Activated naive CD4-positive, alpha-beta T cell treated with anti-CD3 and anti-CD28 coated beads for 36 hours (primary cell): ENCODE measurements at regions not wholly inside any gene's neighbourhood (a gene's known extent, or its start where the extent isn't known, plus 50 kb on each side); places are given as distances from the start of the nearest gene placed in this dataset.

Source experiments
- CTCF ChIA-PET: fragments of 350-600 bp; sonication (Branson Sonifier 250); formaldehyde crosslinking; loops from one replicate; lab custom pipeline; 2021; ENCODE audit warnings: antibody characterized with exemption; lab: Charles Lee
- DNase-seq: peaks from one replicate; pipeline ENCODE4 v3.0.0-alpha.2; 2020
- H3K27ac Mint-ChIP-seq: one replicate; pipeline ENCODE4 v1.8.0; 2021; ENCODE audit warnings: mild to moderate bottlenecking, mixed read lengths
- H3K27me3 Mint-ChIP-seq: one replicate; pipeline ENCODE4 v1.8.0; 2021; ENCODE audit warnings: low read depth, mixed read lengths
- H3K36me3 Mint-ChIP-seq: one replicate; pipeline ENCODE4 v1.8.0; 2021; ENCODE audit warnings: low read depth, mixed read lengths
- H3K4me1 Mint-ChIP-seq: one replicate; pipeline ENCODE4 v1.8.0; 2021; ENCODE audit warnings: low read depth, mixed read lengths
- H3K4me3 Mint-ChIP-seq: one replicate; pipeline ENCODE4 v1.8.0; 2021; ENCODE audit warnings: mild to moderate bottlenecking, moderate library complexity, mixed read lengths
- H3K9me3 Mint-ChIP-seq: one replicate; pipeline ENCODE4 v1.8.0; 2021; ENCODE audit warnings: mixed read lengths
- intact Hi-C: fragments of 100-400 bp; cut with micrococcal nuclease; formaldehyde crosslinking; loops from one replicate; pipeline ENCODE4 v1.15.1; 2023

DNA sequence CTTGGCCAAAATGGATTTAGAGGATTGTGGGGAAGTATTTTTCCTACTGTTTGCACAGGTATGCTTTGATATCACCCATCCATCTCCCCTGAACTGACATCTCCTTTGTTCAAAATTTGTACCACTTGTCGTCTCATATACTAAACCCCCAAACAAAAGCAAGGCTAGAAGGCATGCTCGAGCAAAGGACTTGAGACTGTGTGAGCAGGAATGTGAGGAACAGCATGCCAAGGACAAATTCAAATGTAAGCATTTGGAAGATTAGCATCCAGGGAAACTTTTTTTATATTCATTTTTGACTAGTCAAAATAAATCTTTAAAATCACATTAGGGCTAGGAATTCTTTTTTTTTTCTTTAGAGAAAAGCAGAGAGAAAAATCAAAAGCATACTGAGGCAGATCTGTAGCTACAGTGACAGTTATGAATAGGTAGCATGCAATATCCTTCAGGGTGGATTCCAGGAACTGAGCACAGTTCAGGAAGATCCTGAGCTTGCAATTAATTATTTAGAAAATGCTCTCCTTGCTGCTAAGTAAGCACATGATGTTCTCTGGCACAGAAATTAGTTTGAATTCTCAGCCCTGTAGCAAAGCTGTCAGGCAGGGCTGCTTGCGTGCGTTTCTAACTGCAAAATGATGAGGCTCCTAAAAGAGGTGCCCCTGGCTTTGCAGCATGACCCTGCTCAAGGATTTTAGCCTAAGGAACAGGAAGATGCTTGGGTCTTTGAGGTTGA, 327.7 kb downstream of the LRIG3 start:
- H3K4me3 Mint-ChIP-seq: no peak overlapping the region
- DNase-seq: no peak
- intact Hi-C loops: no loop called here
- no peaks in the 10 kb centered on the region for H3K4me1 Mint-ChIP-seq
- H3K27me3 Mint-ChIP-seq: no peaks in the 10 kb centered on the region
- no peaks in the 10 kb centered on the region for H3K9me3 Mint-ChIP-seq
- CTCF ChIA-PET: no interaction called here
- H3K36me3 Mint-ChIP-seq: no peaks in the 10 kb centered on the region
- no peak overlapping the region for H3K27ac Mint-ChIP-seq

DNA sequence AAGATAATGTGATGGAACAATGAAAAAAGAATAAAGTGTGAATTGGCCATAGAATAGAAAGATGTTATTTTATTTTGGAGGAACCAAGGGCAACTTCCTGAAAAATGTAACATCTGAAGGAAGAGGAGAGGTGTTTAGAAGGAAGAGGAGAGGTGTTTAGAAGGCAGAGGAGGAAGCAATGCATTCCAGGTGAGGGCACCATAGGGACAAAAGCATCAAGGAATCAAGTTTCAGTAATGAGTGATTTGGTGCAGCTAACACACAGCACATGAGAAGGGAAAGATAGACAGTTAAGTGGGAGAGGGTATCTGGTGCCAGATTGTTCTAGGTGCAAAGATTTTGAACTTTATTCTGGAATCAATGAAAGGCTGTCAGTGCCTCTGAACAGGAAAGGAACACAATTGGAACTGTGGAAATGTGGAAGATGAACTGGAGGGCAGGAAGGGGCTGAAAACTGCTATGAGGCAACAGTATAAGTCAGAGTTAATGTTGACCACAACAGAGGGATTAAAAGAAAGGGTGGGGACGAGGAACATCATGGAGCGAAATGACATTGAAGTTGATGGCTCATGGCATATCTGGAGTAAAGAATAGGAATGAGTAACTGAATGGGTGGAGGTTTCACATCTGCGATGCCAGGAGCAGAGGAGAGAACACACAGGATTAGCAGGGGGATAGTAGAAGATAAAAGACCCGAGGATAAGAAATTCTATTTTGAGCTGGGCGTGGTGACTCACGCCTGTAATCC, 326.6 kb downstream of the LRIG3 start:
- CTCF ChIA-PET: interaction anchor here (0.6 kb wide), 1 partner anchor 15 kb away, joined by 3 read pairs; no protein-coding TSS in a partner anchor
- Mint-ChIP-seq H3K27ac (no peak overlapping the region), H3K4me1 (no peaks in the 10 kb centered on the region), H3K36me3 (no peaks in the 10 kb centered on the region), H3K4me3 (no peak overlapping the region), H3K27me3 (no peaks in the 10 kb centered on the region), H3K9me3 (no peaks in the 10 kb centered on the region)
- no peak for DNase-seq
- intact Hi-C loops: no loop called here

DNA sequence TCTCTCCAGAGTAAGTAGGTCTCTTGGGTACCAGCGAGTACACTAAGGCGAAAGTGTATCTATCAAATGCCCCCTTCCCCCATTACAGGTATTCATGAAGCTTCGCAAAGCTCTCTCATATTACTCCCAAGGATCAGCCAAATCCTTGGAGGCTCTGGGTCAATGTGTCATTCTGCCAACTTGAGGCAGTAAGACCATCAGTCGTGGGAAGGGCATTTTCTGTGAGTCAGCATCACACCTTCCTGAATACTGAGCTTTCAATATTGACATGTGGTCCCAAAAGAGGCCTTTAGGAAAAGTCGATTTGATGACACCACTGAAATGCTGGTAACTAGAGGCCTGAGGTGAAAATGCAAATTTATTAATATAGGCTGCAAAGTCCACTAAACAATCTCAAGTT, 323.9 kb downstream of the LRIG3 start:
- Mint-ChIP-seq H3K36me3 (no peaks in the 10 kb centered on the region), H3K9me3 (peaks cover 1% of the 10 kb centered on the region), H3K4me3 (no peak overlapping the region), H3K4me1 (no peaks in the 10 kb centered on the region), H3K27me3 (peaks cover 1% of the 10 kb centered on the region), H3K27ac (no peak overlapping the region)
- CTCF ChIA-PET: no interaction called here
- no peak for DNase-seq
- intact Hi-C loops: no loop called here

DNA sequence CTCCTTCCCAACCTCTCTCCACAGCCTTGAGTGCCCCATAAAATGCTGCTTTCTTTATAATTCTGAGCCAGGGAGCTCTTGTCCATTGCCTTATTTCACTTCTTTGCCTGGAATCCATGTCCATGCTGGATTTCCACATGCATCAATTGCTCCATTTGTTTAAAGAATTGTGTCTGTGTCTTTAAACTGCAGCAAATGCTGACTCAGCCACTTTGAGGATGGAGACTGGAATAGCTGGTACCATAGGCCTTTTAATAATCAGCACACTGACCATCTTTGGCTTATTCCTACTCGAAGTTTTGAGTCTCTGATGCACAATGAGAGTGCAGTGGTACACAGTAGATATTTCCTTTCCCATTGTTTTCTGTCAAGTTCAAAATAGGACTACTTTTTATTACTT, 318.8 kb downstream of the LRIG3 start:
- Mint-ChIP-seq H3K27ac (no peak overlapping the region), H3K27me3 (peaks cover 1% of the 10 kb centered on the region), H3K4me1 (no peaks in the 10 kb centered on the region), H3K4me3 (no peak overlapping the region), H3K36me3 (no peaks in the 10 kb centered on the region), H3K9me3 (peaks cover 1% of the 10 kb centered on the region)
- CTCF ChIA-PET: no interaction called here
- no peak for DNase-seq
- intact Hi-C loops: no loop called here

GRCh38 chr12:58602179-58602578, 318.1 kb downstream of the LRIG3 start:
- H3K4me1 Mint-ChIP-seq: no peaks in the 10 kb centered on the region
- no peak overlapping the region for H3K4me3 Mint-ChIP-seq
- no peaks in the 10 kb centered on the region for H3K36me3 Mint-ChIP-seq
- no peak for DNase-seq
- H3K9me3 Mint-ChIP-seq: peaks cover 1% of the 10 kb centered on the region
- intact Hi-C loops: no loop called here
- H3K27me3 Mint-ChIP-seq: peaks cover 1% of the 10 kb centered on the region
- H3K27ac Mint-ChIP-seq: no peak overlapping the region
- CTCF ChIA-PET: no interaction called here

- H3K4me1 Mint-ChIP-seq: no peaks in the 10 kb centered on the region
- H3K36me3 Mint-ChIP-seq: no peaks in the 10 kb centered on the region
- peaks cover 1% of the 10 kb centered on the region for H3K27me3 Mint-ChIP-seq
- DNase-seq: no peak
- intact Hi-C loops: no loop called here
- H3K4me3 Mint-ChIP-seq: no peak overlapping the region
- no peak overlapping the region for H3K27ac Mint-ChIP-seq
- CTCF ChIA-PET: no interaction called here
- H3K9me3 Mint-ChIP-seq: peaks cover 1% of the 10 kb centered on the region
Observed at GRCh38 chr12:58602736-58603135, 317.6 kb downstream of the LRIG3 start.

DNA sequence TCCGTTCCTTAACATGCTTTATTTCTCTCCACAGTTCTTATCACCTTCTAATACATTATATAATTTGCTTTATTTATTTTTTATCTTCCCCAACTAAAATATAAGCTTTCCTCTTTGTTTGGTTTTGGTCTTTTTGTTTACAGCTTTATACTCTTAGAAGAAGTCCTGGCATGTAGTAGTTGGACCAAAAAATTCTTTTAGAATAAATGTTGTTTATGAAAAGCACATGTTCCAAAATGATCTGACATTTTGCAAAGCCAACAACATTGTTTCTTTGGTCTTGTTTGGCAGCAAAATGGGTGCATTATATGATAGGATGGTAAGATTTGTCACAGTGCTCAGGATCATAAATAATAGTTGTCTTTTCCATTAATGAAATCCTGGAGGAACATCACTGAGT, 312.5 kb downstream of the LRIG3 start:
- Mint-ChIP-seq H3K36me3 (no peaks in the 10 kb centered on the region), H3K9me3 (no peaks in the 10 kb centered on the region), H3K27me3 (peaks cover 3% of the 10 kb centered on the region), H3K4me3 (no peak overlapping the region), H3K27ac (no peak overlapping the region), H3K4me1 (no peaks in the 10 kb centered on the region)
- CTCF ChIA-PET: interaction anchor here (0.8 kb wide), 1 partner anchor 212 kb away, joined by 3 read pairs; no protein-coding TSS in a partner anchor
- intact Hi-C loops: no loop called here
- no peak for DNase-seq

DNA sequence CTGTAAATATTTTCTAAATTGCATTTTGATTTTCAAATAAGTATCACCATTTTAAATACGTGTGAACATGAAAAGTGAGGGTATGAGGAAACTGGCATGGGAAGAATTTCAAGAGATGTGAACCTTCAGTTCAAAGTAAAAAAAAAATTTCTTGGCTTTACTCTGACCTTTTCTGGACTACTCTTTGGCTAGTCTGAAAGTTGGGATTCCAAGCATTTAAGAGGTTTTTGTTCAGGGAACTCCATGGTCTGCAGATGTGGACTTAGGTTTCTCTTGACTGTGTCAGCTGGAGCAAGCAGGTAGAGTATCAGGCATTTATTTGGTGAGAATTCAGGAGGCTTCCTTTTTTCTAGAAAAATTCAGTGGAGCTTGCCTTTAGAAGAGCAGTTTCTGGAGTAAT, 311.6 kb downstream of the LRIG3 start:
- DNase-seq: no peak
- H3K27ac Mint-ChIP-seq: no peak overlapping the region
- CTCF ChIA-PET: no interaction called here
- no peaks in the 10 kb centered on the region for H3K4me1 Mint-ChIP-seq
- H3K36me3 Mint-ChIP-seq: no peaks in the 10 kb centered on the region
- no peak overlapping the region for H3K4me3 Mint-ChIP-seq
- intact Hi-C loops: no loop called here
- peaks cover 3% of the 10 kb centered on the region for H3K27me3 Mint-ChIP-seq
- H3K9me3 Mint-ChIP-seq: no peaks in the 10 kb centered on the region

DNA sequence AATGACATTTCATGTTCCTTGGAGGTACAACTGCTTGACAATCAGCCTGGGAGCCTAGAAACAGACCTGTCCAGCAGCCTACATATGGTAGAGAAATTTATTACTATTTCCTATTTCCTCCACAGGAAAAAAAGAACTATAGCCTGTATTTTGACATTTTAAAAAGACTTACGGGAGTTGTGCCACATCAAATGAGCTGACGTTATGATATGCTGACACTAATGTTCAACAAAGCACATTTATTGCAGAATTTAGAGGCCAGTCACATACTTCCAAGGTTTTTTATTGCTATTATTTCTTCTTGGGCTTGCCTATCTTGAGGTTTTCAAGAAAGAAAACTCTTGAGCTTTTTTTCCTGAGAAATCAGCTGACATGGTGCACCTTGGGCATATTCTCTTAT, 305.3 kb downstream of the LRIG3 start:
- no peaks in the 10 kb centered on the region for H3K4me1 Mint-ChIP-seq
- no peaks in the 10 kb centered on the region for H3K9me3 Mint-ChIP-seq
- no peaks in the 10 kb centered on the region for H3K36me3 Mint-ChIP-seq
- intact Hi-C loops: no loop called here
- CTCF ChIA-PET: no interaction called here
- no peak overlapping the region for H3K27ac Mint-ChIP-seq
- peaks cover 3% of the 10 kb centered on the region for H3K27me3 Mint-ChIP-seq
- no peak for DNase-seq
- no peak overlapping the region for H3K4me3 Mint-ChIP-seq

DNA sequence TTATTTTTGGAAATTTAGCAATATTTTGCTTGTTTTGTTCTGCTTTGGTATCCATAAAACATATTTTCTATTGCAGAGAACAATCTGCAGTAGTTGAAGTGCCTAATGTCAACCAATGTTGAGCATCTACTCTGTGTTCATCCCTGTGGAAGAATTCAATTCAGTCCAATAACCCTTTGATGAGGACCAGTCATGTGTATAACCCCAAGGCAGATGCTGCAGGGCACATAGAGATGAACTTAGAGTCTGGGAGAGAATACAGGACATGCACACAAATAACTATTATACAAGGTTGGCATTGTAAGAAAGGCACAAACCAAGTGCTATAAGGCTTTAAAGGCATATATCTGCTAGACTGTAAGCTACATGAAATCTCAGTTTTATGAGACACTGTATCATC, 304.7 kb downstream of the LRIG3 start:
- H3K9me3 Mint-ChIP-seq: no peaks in the 10 kb centered on the region
- no peak for DNase-seq
- CTCF ChIA-PET: no interaction called here
- H3K4me1 Mint-ChIP-seq: no peaks in the 10 kb centered on the region
- peaks cover 3% of the 10 kb centered on the region for H3K27me3 Mint-ChIP-seq
- H3K4me3 Mint-ChIP-seq: no peak overlapping the region
- no peaks in the 10 kb centered on the region for H3K36me3 Mint-ChIP-seq
- intact Hi-C loops: no loop called here
- H3K27ac Mint-ChIP-seq: no peak overlapping the region

GRCh38 chr12:58616618-58617017, 303.7 kb downstream of the LRIG3 start:
- H3K9me3 Mint-ChIP-seq: no peaks in the 10 kb centered on the region
- H3K27me3 Mint-ChIP-seq: no peaks in the 10 kb centered on the region
- no peak overlapping the region for H3K27ac Mint-ChIP-seq
- DNase-seq: no peak
- H3K4me1 Mint-ChIP-seq: no peaks in the 10 kb centered on the region
- H3K4me3 Mint-ChIP-seq: no peak overlapping the region
- intact Hi-C loops: no loop called here
- no peaks in the 10 kb centered on the region for H3K36me3 Mint-ChIP-seq
- CTCF ChIA-PET: interaction anchor here (0.7 kb wide), 1 partner anchor 256 kb away, joined by 3 read pairs; no protein-coding TSS in a partner anchor

GRCh38 chr12:58621126-58621525, 299.2 kb downstream of the LRIG3 start:
- DNase-seq: no peak
- no peaks in the 10 kb centered on the region for H3K27me3 Mint-ChIP-seq

DNA sequence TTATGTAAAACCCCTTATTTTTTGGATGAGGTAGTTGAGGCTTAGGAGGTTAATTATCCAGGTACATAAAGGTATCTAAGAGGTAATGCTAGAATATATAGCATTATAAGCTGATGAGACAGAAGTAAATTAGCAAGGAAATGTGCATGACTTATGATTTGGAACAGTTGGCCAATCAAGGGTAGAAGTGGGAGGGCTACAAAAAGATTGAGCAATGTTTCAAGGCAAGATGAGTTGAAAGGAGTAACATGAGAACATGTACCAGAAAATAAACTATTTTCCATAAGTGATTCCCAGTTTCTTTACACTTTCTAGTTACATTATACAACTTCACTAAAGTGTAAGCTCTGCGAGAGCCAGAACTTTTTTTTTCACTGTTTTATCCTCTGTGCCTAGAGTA, 290.9 kb downstream of the LRIG3 start:
- Mint-ChIP-seq H3K9me3 (peaks cover 2% of the 10 kb centered on the region), H3K27me3 (no peaks in the 10 kb centered on the region), H3K36me3 (no peaks in the 10 kb centered on the region), H3K4me3 (no peak overlapping the region), H3K4me1 (no peaks in the 10 kb centered on the region), H3K27ac (no peak overlapping the region)
- intact Hi-C loops: no loop called here
- CTCF ChIA-PET: interaction anchor here (0.5 kb wide), 1 partner anchor 17 kb away, joined by 3 read pairs; no protein-coding TSS in a partner anchor
- no peak for DNase-seq

More at GRCh38 chr12:58621126-58621525, 299.2 kb downstream of the LRIG3 start:
- H3K36me3 Mint-ChIP-seq: no peaks in the 10 kb centered on the region
- CTCF ChIA-PET: no interaction called here
- no peak overlapping the region for H3K4me3 Mint-ChIP-seq
- no peaks in the 10 kb centered on the region for H3K4me1 Mint-ChIP-seq
- peaks cover 2% of the 10 kb centered on the region for H3K9me3 Mint-ChIP-seq
- H3K27ac Mint-ChIP-seq: no peak overlapping the region
- intact Hi-C loops: no loop called here
